Keratinocyte (primary cell): ENCODE measurements at regions not wholly inside any gene's neighbourhood (a gene's known extent, or its start where the extent isn't known, plus 50 kb on each side); places are given as distances from the start of the nearest gene placed in this dataset.

Experiments
- EZH2 ChIP-seq: IDR thresholded peaks from one replicate; pipeline ENCODE4 v1.6.1; 2012; ENCODE audit warnings: inconsistent platforms, mild to moderate bottlenecking, low read length, moderate library complexity
- TF ChIP-seq, protein P1 (sequence below), 3 experiments: IDR thresholded peaks in 1 of 3; conservative IDR thresholded peaks in 1 of 3; optimal IDR thresholded peaks in 1 of 3; 2 replicates in 2 of 3; 3 replicates in 1 of 3; pipeline versions ENCODE3 to v1.5.1; 2011; ENCODE audit warnings: low read length in 3 of 3, mild to moderate bottlenecking in 3 of 3, moderate library complexity in 2 of 3, control low read depth in 1 of 3, inconsistent platforms in 1 of 3; ENCODE audit not compliant: insufficient read depth in 2 of 3; ENCODE audit errors: extremely low read depth in 1 of 3

DNA sequence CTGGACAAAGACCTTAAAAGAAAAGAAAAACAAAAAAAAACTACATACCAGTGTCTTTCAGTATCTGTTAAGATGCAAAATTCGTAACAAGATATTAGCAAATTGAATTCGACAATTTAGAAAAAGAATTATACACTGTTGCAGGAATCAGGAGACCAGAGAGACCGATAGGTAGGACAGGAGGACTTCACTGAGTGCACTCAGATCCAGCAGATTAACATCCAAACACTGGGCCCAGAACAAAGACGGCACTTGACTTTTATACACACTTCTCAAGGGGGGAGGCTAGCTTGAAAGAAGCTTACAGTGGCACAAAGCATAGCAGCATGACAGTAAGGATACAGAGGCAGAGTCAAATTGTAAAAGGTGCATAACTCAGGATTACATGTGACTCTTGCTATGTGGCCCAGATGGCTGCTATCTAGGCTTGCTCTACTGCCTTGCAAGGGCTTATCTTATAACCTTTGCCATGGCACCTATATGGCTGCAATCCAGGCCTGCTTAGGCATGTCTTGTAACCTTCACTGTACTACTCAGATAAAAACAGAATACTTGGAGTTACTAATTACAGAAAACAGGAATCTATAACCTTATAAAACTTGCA, 507.3 kb upstream of the LRRTM4 start:
- TF ChIP-seq EZH2, result no peak
- TF ChIP-seq, protein P1, sequence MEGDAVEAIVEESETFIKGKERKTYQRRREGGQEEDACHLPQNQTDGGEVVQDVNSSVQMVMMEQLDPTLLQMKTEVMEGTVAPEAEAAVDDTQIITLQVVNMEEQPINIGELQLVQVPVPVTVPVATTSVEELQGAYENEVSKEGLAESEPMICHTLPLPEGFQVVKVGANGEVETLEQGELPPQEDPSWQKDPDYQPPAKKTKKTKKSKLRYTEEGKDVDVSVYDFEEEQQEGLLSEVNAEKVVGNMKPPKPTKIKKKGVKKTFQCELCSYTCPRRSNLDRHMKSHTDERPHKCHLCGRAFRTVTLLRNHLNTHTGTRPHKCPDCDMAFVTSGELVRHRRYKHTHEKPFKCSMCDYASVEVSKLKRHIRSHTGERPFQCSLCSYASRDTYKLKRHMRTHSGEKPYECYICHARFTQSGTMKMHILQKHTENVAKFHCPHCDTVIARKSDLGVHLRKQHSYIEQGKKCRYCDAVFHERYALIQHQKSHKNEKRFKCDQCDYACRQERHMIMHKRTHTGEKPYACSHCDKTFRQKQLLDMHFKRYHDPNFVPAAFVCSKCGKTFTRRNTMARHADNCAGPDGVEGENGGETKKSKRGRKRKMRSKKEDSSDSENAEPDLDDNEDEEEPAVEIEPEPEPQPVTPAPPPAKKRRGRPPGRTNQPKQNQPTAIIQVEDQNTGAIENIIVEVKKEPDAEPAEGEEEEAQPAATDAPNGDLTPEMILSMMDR (optimal IDR thresholded peaks at IDR 0.05 in 1 of 3, IDR thresholded peaks at IDR 0.05 in 1 of 3, conservative IDR thresholded peaks at IDR 0.05 in 1 of 3; ENCODE audit: extremely low read depth in 1 of 3, insufficient read depth in 2 of 3, low read length in 3 of 3), result no peak
